Progenitor cell of endocrine pancreas (in vitro differentiated cells): ENCODE measurements at regions not wholly inside any gene's neighbourhood (a gene's known extent, or its start where the extent isn't known, plus 50 kb on each side); places are given as distances from the start of the nearest gene placed in this dataset.
A peak's percentile ranks its signal among the peaks of the same experiment; 100 is the strongest.

Source experiments
- DNase-seq: peaks from one replicate; pipeline ENCODE4 v3.0.0; 2021; ENCODE audit warnings: low spot score; ENCODE audit not compliant: unreplicated experiment
- H3K27ac Mint-ChIP-seq: 2 replicates; pipeline ENCODE4 v1.8.0; 2021; ENCODE audit warnings: mild to moderate bottlenecking, moderate library complexity, mixed read lengths
- H3K27me3 Mint-ChIP-seq: 2 replicates; pipeline ENCODE4 v1.8.0; 2021; ENCODE audit warnings: mixed read lengths
- H3K36me3 Mint-ChIP-seq: 2 replicates; pipeline ENCODE4 v1.8.0; 2022; ENCODE audit warnings: mixed read lengths; ENCODE audit not compliant: insufficient read depth
- H3K4me1 Mint-ChIP-seq: 2 replicates; pipeline ENCODE4 v1.8.0; 2021; ENCODE audit warnings: low read depth, mixed read lengths
- H3K4me3 Mint-ChIP-seq: 2 replicates; pipeline ENCODE4 v1.8.0; 2021; ENCODE audit warnings: low read depth, mild to moderate bottlenecking, moderate library complexity, mixed read lengths
- H3K9me3 Mint-ChIP-seq: 2 replicates; pipeline ENCODE4 v1.8.0; 2021; ENCODE audit warnings: low read depth, mixed read lengths
- TF ChIP-seq, protein P1 (sequence below): fragments of 200-600 bp; sonication (generic); IDR thresholded peaks from one replicate; pipeline ENCODE4 v1.5.0; 2021; ENCODE audit warnings: antibody characterized with exemption, mild to moderate bottlenecking; ENCODE audit not compliant: unreplicated experiment

DNA sequence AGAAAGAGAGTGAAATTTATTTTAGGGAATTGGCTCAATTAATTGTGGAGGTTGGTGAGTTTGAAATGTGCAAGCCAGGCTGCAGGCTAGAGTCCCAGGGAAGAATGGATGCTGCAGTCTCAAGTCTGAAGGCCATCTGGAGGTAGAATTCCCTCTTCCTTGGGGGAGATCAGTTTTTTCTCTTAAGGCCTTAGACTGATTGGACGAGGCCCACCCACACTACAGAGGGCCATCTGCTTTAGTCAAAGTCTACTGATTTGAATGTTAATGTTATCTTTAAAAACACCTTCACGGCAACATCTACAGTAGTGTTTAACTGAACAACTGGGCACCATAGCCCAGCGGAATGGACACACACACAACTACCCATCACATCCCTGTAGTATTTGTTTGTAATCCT lies 245.9 kb upstream of the IRF2BP2 start:
- Mint-ChIP-seq H3K27me3 (peaks cover 3% of the 10 kb centered on the region), H3K9me3 (no peaks in the 10 kb centered on the region), H3K4me3 (no peak overlapping the region), H3K36me3 (no peaks in the 10 kb centered on the region), H3K4me1 (peaks cover 15% of the 10 kb centered on the region), H3K27ac (no peak overlapping the region)
- TF ChIP-seq, protein P1, sequence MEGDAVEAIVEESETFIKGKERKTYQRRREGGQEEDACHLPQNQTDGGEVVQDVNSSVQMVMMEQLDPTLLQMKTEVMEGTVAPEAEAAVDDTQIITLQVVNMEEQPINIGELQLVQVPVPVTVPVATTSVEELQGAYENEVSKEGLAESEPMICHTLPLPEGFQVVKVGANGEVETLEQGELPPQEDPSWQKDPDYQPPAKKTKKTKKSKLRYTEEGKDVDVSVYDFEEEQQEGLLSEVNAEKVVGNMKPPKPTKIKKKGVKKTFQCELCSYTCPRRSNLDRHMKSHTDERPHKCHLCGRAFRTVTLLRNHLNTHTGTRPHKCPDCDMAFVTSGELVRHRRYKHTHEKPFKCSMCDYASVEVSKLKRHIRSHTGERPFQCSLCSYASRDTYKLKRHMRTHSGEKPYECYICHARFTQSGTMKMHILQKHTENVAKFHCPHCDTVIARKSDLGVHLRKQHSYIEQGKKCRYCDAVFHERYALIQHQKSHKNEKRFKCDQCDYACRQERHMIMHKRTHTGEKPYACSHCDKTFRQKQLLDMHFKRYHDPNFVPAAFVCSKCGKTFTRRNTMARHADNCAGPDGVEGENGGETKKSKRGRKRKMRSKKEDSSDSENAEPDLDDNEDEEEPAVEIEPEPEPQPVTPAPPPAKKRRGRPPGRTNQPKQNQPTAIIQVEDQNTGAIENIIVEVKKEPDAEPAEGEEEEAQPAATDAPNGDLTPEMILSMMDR, result no peak
- no peak for DNase-seq

DNA sequence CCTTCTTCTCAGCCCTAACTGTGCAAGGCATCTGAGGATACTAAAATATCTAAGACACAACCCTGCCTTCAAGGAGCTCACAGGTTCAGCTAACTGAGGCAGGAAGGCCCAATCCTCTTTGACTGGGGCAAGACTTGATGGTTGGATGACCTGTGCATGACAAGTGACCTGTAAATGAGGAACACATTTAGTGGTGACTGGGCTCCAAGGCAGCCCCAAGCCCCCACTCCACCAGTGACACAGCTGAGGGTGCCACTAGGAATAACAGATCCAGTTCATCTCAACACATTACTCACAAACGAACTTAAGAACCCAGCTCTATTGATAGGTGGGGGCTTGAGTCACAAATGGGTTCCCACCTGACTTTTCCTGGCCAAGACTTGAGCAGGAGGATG lies 244.7 kb upstream of the IRF2BP2 start:
- peaks cover 3% of the 10 kb centered on the region for H3K27me3 Mint-ChIP-seq
- DNase-seq, result no peak
- no peak overlapping the region for H3K4me3 Mint-ChIP-seq
- H3K36me3 Mint-ChIP-seq, result no peaks in the 10 kb centered on the region
- H3K9me3 Mint-ChIP-seq, result no peaks in the 10 kb centered on the region
- TF ChIP-seq, protein P1, result no peak
- H3K27ac Mint-ChIP-seq, result no peak overlapping the region
- H3K4me1 Mint-ChIP-seq, result peaks cover 17% of the 10 kb centered on the region

- H3K9me3 Mint-ChIP-seq, result no peaks in the 10 kb centered on the region
Measured at GRCh38 chr1:234853906-234854644, 244.1 kb upstream of the IRF2BP2 start.

DNA sequence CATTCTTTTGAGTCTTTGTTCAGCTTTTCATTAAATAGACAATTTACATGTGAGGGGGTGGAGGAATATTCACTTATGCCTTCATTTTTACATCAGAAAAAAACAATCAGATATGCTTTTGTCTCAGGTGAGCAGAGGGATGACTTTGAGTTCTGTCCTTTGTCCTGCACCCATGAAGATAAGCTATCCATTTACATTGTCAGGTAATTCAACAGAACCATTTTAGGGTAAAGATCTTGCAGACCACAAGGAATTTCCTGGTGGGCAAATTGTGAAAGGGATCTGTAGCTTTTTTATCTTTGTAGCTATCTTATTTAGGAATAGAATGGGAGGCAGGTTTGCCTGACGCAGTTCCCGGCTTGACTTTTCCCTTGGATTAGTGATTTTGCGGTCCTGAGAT lies 242.7 kb upstream of the IRF2BP2 start:
- H3K27ac Mint-ChIP-seq, result peak overlapping the region; percentile 45

More at GRCh38 chr1:234853906-234854644, 244.1 kb upstream of the IRF2BP2 start:
- H3K36me3 Mint-ChIP-seq, result no peaks in the 10 kb centered on the region
- no peak overlapping the region for H3K4me3 Mint-ChIP-seq
- TF ChIP-seq, protein P1, result no peak
- H3K27me3 Mint-ChIP-seq, result peaks cover 3% of the 10 kb centered on the region
- no peak overlapping the region for H3K27ac Mint-ChIP-seq
- H3K4me1 Mint-ChIP-seq, result peaks cover 22% of the 10 kb centered on the region
- DNase-seq, result no peak

GRCh38 chr1:234851450-234852438 lies 241.8 kb upstream of the IRF2BP2 start:
- TF ChIP-seq, protein P1, result no peak
- peaks cover 3% of the 10 kb centered on the region for H3K27me3 Mint-ChIP-seq
- H3K9me3 Mint-ChIP-seq, result no peaks in the 10 kb centered on the region
- H3K4me1 Mint-ChIP-seq, result peaks cover 22% of the 10 kb centered on the region
- no peak overlapping the region for H3K27ac Mint-ChIP-seq
- H3K4me3 Mint-ChIP-seq, result no peak overlapping the region
- H3K36me3 Mint-ChIP-seq, result no peaks in the 10 kb centered on the region
- no peak for DNase-seq

More for the DNA sequence above, 242.7 kb upstream of the IRF2BP2 start:
- no peaks in the 10 kb centered on the region for H3K9me3 Mint-ChIP-seq
- TF ChIP-seq, protein P1, result no peak
- no peak overlapping the region for H3K4me3 Mint-ChIP-seq
- peaks cover 22% of the 10 kb centered on the region for H3K4me1 Mint-ChIP-seq
- peaks cover 3% of the 10 kb centered on the region for H3K27me3 Mint-ChIP-seq
- H3K36me3 Mint-ChIP-seq, result no peaks in the 10 kb centered on the region
- no peak for DNase-seq
